ENCODE measurements at regions not wholly inside any gene's neighbourhood (a gene's known extent, or its start where the extent isn't known, plus 50 kb on each side); places are given as distances from the start of the nearest gene placed in this dataset.

DNA sequence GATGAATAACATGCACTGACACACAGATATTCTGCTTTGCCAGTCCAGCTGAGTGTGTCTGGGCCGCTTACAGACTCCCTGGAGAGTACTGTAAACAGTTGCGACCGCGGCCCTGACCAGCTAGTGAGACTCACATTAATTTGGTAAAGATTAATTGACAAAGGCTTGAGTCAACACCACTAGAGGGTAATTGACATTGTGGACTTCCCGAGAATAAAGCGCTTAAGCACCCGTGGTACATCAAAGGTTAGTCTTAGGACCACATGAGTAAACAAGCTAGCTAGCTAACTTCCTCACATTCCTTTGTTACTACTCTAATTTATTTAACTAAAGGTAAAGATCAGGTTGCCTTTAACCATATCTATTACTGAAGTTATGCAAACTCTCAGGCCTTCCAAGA is 624.4 kb upstream of the ARGLU1 start:
- no peak for DNase-seq (ENCODE audit: extremely low read depth, low read depth)
- TF ChIP-seq, protein P1, sequence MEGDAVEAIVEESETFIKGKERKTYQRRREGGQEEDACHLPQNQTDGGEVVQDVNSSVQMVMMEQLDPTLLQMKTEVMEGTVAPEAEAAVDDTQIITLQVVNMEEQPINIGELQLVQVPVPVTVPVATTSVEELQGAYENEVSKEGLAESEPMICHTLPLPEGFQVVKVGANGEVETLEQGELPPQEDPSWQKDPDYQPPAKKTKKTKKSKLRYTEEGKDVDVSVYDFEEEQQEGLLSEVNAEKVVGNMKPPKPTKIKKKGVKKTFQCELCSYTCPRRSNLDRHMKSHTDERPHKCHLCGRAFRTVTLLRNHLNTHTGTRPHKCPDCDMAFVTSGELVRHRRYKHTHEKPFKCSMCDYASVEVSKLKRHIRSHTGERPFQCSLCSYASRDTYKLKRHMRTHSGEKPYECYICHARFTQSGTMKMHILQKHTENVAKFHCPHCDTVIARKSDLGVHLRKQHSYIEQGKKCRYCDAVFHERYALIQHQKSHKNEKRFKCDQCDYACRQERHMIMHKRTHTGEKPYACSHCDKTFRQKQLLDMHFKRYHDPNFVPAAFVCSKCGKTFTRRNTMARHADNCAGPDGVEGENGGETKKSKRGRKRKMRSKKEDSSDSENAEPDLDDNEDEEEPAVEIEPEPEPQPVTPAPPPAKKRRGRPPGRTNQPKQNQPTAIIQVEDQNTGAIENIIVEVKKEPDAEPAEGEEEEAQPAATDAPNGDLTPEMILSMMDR (IDR thresholded peaks at IDR 0.05; ENCODE audit: low read depth, low read length, missing control alignments): no peak
- no peak overlapping the region for H3K4me3 ChIP-seq (replicated peaks; ENCODE audit: low read depth, low read length)

DNA sequence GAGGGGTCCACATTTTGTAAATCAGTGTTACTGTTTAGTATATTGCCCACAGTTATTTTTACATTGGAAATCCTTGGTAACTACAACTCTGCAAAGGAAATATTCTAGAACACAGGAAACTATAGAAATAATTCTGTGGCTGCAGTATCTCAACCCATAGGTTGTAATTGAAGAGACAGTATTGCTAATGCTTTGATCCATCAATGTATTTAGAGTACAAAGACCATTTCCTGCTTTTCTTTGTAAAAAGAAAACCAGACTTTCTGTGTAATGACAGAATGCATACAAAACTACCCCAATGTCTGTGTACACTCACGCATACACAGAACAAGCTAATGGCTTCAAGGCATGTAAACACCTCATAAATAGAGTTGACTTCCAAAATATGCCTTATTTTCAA is 622.1 kb upstream of the ARGLU1 start:
- TF ChIP-seq, protein P1 (IDR thresholded peaks at IDR 0.05; ENCODE audit: low read depth, low read length, missing control alignments): no peak
- no peak overlapping the region for H3K4me3 ChIP-seq (replicated peaks; ENCODE audit: low read depth, low read length)
- DNase-seq (ENCODE audit: extremely low read depth, low read depth): no peak

DNA sequence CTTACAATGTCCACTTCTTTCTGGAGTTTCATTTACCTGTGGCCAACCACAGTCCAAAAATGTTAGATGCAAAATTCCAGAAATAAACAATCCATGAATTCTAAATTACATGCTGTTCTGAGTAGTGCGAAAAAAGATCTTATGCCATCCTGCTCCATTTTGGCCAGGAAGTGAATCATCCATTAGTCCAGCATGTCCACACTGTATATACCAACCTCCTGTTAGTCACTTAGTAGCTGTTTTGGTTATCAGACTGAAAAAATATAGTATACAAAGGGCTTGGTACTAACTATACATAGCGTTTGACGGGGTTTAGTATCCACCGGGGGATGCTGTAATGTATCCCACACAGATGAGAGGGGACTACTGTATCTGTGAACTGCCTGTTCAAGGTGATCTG is 618.0 kb upstream of the ARGLU1 start:
- DNase-seq (ENCODE audit: extremely low read depth, low read depth): no peak

DNA sequence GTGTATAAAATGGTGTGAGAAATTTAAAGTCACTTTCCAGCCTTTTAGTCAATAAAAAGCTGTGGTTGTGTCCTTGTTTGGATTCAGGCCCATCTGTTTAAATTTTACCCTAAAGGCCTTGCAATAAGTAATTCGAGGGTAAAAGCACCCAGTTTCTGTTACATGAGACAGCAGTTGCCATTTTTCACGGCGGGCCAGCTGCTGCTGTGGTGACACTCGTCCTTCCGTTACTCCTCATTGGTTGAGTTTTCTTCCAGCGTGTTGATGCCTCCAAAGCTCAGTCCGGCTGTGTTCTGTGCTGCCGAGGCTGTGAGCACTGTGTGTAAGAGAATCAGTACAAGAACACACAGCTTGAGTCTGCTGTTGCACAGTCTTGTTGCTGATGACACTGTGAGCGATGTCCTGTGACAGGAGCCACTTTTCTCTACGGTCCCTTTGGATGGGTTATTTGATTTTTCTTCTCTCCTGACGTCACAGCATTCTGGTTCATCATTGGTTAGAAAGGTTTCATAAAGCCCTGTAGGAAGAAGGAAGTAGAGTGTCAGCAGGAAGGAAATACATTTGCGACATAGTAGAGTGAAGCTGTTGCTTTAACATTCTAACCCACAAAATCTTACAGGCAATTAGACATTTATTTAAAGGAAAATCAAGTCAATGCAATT is 602.5 kb upstream of the ARGLU1 start:
- TF ChIP-seq, protein P1 (IDR thresholded peaks at IDR 0.05; ENCODE audit: low read depth, low read length, missing control alignments): no peak
- H3K4me3 ChIP-seq (replicated peaks; ENCODE audit: low read depth, low read length): no peak overlapping the region
- no peak for DNase-seq (ENCODE audit: extremely low read depth, low read depth)

More for the DNA sequence above, 618.0 kb upstream of the ARGLU1 start:
- TF ChIP-seq, protein P1 (IDR thresholded peaks at IDR 0.05; ENCODE audit: low read depth, low read length, missing control alignments): no peak
- no peak overlapping the region for H3K4me3 ChIP-seq (replicated peaks; ENCODE audit: low read depth, low read length)

DNA sequence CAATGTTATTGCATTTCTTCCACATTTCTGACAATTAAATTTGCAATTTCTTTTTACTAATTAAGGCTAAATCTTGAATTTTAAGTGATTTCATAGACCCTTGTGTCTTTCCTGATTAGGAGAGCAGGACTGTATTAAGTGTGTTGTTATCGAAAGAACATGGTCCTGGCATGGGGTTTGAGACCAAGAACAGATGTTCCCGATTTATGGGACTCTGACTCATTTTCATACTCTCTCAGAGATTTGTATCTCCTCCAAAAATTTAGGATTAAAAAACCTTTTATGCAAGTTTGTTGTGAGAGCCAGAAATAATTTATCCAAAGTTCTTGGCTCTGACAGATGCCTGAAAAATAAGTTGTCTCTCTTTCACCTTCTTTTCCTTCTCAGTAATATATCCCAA is 589.3 kb upstream of the ARGLU1 start:
- H3K4me3 ChIP-seq (replicated peaks; ENCODE audit: low read depth, low read length): no peak overlapping the region
- no peak for DNase-seq (ENCODE audit: extremely low read depth, low read depth)
- TF ChIP-seq, protein P1 (IDR thresholded peaks at IDR 0.05; ENCODE audit: low read depth, low read length, missing control alignments): no peak

DNA sequence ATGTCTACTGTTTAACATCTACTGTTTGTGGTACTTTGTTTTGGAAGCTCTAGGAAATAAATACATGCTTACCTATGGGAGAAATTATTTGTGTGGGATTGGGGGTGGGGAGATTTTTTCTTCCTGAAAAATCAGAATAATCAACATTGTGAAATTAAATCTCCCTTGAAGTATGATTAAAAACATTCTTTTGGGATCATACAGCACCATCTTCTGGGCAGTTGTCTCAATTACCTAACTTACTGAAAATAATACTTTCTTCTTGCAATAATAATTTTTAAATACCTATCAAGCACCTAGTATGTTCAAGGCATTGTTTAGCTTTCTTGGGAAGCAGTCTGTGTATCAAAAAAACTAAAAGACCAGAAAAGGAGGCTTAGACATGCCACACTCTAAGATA is 576.5 kb upstream of the ARGLU1 start:
- DNase-seq (ENCODE audit: extremely low read depth, low read depth): no peak
- TF ChIP-seq, protein P1 (IDR thresholded peaks at IDR 0.05; ENCODE audit: low read depth, low read length, missing control alignments): no peak
- no peak overlapping the region for H3K4me3 ChIP-seq (replicated peaks; ENCODE audit: low read depth, low read length)

DNA sequence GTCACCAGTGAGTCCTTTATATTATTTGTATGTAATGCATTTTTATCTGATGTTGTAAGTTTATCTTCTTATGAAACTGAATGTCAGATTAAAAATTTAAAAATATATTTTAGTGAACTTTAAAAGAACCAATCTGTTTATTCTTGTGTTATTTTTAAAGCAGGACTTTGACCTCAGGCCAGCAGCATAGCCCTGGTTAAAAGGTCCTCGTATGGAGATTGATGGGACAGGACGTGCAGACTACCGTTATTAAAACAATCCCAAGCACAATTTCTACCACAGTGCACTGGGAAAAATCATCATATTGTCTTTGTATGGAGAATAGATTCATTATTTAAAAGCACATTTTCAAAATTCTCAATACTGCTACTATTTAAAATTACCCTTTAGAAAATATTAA is 573.8 kb upstream of the ARGLU1 start:
- TF ChIP-seq, protein P1 (IDR thresholded peaks at IDR 0.05; ENCODE audit: low read depth, low read length, missing control alignments): no peak
- DNase-seq (ENCODE audit: extremely low read depth, low read depth): no peak
- no peak overlapping the region for H3K4me3 ChIP-seq (replicated peaks; ENCODE audit: low read depth, low read length)
